M059J (cell line): ENCODE measurements at regions not wholly inside any gene's neighbourhood (a gene's known extent, or its start where the extent isn't known, plus 50 kb on each side); places are given as distances from the start of the nearest gene placed in this dataset.

ENCODE experiments used
- DNase-seq: peaks from one replicate; pipeline ENCODE4 v3.0.0-alpha.2; 2012; ENCODE audit warnings: low read depth

DNA sequence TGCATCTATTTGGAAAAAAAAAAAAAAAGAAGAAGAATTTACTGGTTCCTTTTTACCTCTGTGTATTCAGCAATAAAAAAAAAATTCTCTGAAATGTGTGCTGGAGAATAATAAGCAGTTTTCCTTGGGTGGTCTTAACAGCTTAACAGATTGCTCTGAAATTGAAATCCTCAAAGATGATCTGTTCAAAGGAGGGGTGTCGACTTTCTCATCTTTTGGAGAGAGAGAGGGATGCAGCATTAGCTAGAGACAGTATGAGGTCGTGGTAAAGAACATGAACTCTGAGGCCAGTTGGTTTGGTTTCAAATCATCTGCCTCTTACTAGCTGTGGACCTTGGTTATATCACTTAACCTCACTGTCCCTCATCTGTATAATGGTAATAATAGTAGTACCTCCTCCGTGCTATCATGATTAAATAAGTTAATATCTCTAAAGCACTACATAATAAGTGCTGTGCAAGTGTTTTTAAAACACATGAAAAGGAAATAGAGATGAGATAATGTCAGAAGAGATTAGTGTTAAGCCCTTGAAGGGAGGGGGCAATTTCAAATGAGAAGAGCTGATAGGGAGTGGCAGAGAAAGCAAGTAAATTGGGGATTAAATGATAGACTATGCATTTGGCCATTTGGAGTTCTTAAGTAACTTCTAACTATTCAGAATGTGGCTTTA is 109.9 kb upstream of the LIMCH1 start:
- no peak for DNase-seq

DNA sequence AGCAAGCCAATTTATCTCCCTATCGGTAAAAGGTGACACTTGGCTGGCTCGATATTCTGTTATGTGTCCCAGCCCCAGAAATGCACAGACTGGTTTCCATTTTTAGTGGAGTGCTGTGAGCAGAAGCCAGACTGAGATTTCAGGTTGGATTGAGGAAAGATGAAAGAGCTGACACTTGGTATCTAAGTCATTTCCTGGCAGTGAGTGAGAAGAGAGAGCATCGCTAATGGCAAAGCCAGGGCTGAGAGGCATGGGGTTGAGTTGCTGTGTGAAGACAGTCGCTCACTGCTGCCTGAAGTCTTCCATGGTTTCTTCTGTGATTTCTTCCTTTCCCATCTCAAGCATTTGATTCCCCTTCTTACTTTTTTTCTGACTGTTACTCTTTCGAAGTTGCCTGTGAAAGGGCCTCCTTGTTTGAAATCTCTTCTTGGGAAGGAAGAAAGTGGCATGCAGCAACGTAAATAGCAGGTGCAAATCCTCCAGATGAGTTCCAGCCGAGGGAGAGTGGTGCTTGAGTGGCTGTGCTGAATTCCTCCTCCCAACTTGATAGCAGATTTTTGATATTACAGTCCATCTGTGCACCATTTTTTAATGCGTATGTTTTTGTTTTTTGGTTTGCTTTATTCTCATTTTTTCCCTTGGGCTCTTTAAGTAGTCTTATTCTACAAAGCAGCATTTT is 109.2 kb upstream of the LIMCH1 start:
- no peak for DNase-seq

DNA sequence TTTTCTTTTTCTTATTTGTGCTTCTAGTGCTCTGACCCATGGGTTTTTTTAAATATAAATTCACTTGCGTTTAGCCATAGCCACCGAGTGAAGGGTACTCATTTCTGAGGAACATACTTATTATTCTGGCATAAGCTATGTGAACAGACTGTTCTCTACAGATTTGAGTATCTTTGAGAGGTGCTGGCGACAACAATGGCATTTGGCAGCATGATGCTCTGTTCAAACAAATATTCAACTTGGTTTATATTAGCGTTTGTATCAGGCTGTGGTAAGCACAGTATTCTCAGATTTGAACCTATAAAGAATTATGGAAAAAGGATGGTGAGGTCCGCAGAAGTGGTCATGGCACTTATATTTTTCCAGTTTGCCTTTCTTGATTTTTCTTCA is 108.7 kb upstream of the LIMCH1 start:
- DNase-seq = no peak

DNA sequence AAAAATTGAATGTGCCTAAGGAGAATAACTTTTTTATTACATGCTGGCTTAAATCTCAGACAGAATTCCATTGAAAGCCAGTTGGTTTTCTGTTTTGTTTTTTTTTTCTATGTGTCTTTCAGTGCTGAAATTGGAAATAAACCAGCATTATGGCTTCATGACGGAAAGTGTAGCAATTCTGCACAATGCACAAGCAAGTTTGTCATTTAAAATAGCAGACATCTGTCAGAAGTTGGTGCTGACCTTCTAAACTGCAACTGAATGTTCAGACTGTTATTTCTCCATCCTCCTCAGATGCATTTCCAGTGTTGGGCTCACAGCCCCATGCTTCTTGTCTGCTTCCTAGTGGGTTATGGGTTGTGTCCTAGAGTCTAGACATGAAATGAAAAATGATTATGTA is 107.2 kb upstream of the LIMCH1 start:
- DNase-seq = no peak

DNA sequence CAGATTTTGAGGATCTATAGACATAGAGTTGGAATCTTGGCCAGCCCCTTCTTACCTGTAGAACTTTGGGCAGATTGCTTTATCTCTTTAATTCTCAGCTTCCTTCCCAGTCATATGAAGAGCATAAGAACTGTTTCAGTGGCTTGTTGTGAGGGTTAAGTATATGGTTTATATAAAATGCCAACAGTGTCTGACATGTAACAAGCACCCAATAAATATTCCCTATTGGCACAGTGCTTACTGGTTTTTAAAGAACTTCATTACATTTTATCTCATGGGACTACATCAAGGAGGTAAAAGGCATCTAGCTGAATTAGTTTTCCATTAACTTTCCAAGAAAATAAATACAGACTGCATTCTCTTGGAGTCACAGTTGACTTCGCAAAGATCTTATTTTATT is 106.7 kb upstream of the LIMCH1 start:
- no peak for DNase-seq

DNA sequence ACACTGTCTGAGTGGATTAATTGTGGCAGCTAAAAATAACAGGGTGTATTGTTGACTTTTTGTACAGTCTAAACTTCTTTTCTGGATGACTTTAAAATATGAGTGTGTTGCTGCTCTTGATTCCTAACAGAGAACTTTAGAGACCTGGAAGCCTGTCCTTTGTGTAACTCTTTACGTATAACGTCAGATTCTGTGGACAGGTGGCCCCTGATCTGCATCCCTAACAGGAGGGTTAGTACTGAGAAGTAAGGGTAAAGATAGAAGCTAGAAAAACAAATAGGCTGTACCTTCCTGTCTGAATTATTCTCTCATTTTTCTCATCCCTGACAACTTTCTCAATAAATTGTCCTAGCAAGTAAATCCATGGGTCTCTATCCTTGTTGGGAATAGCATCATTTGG is 105.7 kb upstream of the LIMCH1 start:
- no peak for DNase-seq

DNA sequence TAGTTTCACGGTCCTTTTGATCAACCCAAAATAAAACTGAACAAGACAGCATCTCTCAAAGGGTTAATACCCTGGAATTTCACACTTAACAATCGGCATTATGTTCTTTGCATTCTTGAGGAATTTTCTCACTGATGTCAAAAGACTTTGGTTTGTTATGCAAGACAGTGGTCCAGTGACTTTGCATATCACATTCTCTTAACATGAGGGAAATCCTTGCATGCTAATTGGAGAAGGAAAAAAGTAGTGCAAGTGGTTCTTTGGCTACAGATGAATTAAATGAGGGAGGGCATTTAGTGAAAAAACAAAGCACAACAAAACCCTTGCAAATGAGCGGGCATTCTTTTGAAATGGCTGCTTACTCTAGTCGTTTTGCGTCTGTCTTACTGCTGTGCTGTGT is 105.1 kb upstream of the LIMCH1 start:
- DNase-seq = peak; percentile 84

DNA sequence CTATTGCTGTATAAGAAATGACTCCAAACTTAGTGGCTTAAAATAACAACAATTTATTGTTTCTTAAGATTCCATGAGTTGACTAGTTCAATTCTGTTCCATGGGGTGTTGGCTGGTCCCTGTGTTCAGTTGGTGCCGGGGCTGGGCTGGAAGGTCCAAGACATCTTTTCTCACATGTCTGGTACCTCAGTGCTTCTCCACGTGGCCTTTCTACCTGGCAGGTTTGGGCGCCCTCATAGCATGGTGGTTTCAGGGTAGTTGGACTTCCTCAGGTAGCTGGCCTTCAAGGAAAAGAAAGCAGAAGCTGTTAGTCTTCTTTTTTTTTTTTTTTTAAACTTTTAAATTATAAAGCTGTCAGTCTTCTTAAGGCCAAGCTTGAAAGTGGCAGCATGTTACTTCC is 104.6 kb upstream of the LIMCH1 start:
- no peak for DNase-seq

DNA sequence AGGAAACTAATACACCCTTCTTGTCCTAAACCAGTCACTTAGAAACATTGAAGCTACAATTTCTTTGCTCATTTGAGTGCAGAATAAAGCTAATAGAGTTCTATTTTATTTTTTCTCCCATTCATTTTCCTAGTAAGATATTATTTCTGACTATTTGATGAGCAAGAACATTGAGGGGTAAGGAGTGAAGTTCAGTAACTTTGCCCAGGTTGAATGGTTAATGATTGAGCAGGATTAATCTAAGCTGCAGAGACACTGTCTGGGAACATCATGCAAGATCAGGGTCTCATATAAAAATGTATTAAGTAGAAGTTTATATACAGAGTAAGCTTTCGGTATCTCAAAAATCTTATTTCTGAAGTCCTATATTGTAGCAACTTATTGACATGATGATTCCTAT is 102.4 kb upstream of the LIMCH1 start:
- no peak for DNase-seq

DNA sequence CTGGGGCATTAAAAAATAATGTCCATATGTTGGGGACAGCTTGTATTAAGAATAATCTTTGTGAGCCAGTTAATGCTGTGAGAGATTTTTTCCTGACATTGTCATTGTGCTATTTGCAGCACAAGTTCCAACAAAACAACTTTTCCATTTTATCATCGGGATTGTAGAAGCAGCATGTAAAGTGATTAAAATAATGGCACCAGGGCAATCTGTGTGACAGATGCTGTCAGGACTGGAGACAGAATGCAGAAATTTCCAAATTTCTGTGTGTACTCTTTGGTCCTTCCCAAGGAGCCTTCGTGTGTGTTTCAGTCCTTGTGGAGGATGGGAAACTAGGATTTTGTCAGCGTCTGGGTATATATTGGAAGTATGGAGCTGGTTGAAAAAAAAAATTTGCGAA is 101.5 kb upstream of the LIMCH1 start:
- no peak for DNase-seq

DNA sequence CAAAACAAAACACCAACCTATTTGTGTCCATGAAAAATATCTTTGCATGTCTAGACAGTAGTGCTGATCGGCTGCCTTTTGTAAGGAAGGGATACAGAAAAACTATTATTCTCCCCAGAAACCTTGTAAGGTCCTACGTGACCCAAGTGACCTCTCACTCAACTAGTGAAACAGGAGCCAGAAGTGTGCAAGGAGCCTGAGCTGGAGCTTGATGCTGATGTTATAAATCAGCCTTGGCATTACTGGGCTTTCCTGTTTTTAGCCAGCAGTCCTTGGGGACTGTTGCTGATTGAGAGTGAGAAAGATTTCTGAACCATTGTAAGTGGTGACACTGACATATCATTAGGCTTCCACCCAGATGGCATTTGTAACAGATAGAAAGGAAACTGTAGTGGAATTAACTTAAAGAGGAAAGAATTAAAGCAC is 100.8 kb upstream of the LIMCH1 start:
- no peak for DNase-seq

DNA sequence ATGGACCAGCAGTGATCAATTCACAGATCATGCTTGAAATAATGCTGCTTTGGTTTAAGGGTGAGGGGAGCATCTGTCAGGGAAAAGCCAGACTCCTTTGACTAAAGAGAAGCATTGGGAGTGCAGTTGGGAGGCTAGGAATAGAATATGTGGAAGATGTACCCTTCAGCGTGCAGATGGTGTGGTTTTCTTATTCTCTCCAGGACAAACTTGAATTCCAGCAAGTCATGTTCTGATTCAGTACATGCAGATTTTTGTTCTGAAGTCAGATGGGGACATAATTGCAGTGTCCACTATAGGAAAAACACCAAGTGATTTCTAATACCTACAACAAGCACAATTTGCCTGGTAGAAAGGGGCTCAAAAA is 99.0 kb upstream of the LIMCH1 start:
- DNase-seq = no peak

DNA sequence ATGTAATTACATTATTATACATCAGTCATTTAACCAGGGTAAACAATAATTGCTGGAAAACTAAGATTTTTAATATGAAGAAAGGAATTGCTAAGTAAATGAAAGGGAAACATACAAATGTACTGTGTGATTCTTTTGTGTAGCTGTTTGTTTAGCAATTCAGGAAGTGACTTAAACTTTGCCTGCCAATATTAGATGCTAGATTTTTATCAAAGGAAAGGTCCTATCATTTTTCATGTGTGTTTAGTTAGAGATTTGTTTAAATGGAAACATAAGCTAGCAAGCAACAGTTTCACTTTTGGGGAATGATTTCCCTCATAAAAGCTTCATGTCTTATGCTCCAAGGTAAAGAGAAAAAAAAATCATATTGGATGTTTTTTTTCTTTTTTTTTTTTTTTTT is 95.1 kb upstream of the LIMCH1 start:
- DNase-seq = peak; percentile 49

DNA sequence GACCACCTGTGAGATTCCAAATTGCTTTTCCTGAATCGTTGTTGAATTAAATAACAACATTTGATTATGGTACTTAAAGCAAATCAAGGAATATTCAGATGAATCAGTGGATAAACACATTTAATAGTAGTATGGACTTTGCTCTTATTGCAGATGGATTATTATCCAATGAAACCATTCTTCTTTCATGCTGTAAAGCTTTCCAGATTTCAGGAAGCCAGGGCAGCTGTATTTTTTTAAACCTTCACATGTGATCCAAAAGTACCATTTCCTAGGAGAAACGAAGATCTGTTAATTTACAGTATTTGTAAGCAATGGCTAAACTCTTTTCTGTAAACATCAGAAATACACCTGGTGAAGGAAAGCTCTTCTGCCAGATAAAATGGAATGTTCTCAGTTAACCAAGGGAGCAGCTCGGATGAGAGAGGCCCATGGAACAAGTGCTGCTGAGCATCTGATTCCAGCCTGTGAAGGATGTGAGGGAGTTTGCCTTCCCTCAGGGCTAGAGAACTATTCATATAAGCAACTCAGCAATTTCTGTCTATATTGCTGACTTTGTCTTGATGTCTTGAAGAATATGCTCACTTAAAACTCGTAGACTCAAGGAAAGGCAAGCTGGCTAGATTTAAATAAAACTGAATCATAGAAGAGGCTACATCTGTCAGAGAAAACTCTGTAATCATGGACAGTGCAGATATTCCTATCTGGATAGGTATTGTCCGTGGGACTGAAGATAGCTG is 94.4 kb upstream of the LIMCH1 start:
- DNase-seq = no peak

DNA sequence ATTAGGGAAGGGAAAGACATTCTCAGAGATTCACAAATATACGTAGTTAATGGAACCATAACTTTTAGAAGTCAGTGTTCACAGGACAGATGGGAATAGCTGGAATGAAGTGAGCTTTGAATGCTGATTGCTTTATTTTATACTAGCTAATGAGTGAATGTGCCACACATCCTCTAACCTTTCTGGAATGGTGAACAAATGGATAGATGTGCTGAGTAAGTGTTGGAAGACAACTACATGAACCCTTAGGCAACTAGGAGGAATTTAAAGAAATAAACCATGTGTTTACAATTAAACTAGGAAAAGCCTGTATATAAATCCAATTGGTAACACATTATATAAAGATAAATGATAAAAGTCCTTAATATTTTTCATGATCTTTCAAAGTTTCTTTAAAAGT is 91.6 kb upstream of the LIMCH1 start:
- no peak for DNase-seq

DNA sequence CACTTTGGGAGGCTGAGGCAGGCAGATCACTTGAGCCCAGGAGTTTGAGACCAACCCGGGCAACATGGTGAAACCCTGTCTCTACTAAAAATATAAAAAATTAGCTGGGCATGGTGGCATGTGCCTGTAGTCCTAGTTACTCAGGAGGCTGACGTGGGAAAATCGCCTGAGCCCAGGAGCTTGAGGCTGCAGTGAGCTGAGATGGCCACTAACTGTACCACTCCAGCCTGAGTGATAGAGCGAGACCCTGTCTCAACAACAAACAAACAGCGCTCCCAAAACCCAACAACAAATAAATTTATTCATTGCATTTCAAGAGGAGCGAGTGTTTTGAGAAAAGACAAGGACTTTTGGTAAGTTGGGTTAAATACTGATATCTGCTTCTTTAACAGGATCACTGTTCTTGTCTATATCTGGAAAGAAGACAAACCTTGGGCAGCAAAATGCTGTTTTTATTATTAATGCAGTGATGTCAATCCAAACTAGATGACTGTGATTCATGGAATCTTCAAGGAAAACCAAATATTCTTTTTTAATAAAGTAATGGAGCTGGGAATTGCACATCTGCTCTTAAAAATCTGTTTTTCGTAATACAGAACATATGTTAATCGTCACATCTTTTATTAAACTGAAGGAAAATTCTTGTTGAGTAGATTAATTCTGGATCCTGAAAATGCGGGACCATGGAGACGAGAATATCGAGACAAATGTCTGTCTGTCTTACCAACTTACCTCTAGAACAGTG is 90.8 kb upstream of the LIMCH1 start:
- no peak for DNase-seq

DNA sequence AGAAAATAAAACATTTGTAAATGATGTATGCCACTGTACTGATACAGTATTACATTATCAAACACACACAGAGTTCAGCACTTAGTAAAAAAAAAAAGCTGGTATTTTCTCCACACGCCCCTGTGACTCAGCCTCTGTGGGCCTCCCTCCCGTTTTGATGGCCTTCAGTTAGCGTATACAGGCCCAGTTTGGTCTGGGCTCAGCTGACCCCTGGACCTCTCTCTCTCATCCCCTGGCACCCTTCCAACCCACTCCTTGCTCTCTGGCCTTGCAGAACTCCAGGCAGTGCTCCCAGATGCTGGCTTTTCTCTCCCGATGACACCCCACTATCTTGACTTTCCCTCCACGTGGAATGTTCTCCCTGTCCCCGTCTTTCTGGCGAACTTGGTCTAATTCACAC is 89.0 kb upstream of the LIMCH1 start:
- peak; percentile 72 for DNase-seq

DNA sequence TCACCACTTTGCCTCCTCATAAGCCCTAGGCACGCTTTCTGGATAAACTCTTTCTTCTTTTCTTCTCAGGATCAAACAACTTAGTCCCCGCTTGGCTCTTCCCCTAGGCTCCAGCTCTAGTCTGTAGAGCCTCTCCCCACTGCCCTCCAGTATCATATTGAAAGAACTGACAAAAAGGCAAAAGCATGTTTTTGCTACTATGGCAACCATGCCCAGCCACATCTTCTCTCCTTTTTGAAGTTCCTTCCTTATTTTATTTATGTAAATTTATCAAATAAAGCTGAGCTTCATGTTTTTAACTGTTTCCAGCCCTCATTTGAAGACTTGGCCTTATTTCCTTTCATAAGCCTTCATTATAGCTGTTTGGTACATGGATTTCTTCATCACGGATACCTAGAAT is 86.0 kb upstream of the LIMCH1 start:
- DNase-seq = no peak

DNA sequence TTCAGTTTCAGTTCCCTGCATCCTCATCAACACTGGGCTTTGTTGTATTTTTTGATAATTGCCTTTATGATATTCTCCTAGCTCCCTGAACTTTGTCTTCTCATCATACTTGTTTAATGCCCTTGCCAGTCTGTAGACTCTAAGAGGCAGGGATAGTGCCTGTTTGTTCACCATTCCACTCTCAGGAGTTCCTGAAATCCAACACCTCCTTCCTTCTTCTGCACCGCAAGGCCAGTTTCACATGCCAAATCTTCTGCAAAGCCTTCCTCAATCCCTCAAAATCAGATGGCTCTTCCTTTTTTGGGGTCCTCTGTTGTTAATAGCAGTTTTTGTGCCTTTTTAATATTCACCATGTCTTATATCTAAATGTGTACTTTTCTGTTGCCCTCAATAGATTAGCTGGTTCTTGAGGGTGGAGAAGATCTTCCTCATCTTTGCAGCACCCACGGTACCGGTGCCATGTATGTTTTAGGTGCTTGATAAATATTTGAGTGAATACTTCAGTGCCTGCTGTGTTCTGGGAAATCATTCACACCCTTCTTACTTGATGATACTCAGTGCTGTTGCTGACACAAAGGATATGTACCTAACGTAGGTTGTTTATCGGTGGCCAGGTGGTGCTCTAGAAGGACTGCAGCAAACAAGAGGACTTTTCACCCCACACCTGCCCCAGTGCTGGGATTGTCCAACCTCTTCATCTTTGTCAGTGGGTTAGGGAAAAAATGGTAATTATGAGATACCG is 85.3 kb upstream of the LIMCH1 start:
- no peak for DNase-seq

DNA sequence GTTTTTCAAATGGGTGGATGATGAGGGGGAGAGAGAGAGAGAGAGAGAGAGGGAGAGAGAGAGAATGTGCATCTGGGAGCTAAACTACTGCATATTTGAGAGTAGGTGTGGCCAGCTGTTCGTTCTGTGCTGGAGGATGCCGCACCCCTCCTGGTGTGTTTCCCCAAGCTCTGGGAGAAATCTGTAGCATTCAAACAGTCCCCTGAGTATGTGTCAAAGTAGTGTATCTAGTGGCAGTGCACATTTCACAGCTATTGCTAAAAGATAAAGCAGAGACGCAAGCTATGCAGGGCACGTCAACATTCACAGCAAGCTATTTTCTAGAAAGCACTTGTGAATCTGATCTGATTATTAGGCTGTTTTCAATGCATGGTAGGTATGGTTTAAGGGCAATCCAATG is 83.5 kb upstream of the LIMCH1 start:
- DNase-seq = no peak

DNA sequence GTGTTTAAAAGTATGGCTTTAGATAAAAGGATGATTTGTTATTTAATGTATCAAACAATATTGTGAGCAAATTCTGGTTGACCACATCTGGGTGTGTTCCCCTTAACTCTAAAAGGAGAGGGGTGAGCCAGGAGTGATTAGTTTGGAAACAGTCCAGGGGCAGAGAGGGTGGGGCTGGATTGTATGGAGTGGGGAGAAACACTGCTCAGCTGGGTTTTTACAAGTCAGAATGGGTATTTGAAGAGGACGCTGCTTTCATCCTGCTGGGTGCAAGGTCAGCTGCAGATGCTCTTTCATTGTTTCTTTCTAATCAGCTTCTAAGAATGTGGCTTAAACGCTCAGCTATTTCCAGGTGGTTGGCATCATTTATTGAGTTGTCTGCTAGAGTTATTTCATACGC is 82.8 kb upstream of the LIMCH1 start:
- DNase-seq = no peak

DNA sequence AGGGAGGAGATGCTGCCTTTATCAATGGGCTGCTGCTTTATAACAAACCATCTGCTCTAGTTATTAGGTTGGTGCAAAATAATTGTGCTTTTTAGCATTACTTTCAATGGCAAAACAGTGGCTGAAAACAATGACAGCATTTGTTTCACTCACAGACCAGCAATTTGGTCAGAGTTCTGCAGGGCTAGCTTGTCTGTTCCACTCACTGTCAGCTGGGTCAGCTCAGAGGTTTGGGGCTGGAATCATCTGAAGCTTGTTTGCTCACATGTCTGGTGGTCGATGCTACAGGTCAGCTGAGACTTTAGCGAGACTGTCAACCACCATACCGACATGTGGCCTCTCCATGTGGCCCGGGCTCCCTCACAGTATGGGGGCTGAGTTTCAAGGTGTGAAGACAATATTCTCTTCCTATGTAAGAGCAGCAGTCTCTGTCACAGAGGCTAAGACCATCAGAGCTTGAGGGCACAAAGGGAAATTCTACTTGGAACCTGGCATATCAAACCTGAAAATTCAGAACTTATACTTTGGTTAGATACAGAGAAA is 81.3 kb upstream of the LIMCH1 start:
- DNase-seq = no peak
